ENCODE measurements at regions not wholly inside any gene's neighbourhood (a gene's known extent, or its start where the extent isn't known, plus 50 kb on each side); places are given as distances from the start of the nearest gene placed in this dataset.
"Not testable (repeated sequence)": the region's sequence is repeated elsewhere in the genome, so short reads cannot be mapped to it uniquely, and the experiment has no call there.

GRCh38 chr2:4981802-4982409, 710.3 kb upstream of the SOX11 start:
- no peak for DNase-seq

- not testable (repeated sequence) for DNase-seq
These were observed 703.7 kb upstream of the SOX11 start for GRCh38 chr2:4988444-4988843.

DNA sequence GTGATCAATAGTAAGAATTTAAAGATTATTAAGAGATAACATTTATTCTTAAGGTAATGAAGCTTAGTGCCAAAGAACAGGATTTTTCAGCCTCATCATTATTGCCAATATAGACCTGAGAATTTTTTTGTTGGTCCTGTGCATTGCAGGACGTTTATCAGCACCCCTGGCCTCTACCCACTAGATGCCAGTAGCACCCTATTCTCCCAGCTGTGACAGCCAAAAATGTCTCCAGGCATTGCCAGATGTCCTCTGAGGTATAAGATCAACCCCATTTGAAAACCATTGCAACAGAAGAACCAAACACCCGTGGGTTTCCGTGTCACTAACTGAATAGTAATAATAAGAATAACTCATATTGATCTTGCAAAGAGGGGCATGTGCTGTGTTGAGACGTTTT, 700.0 kb upstream of the SOX11 start:
- DNase-seq, result no peak

DNA sequence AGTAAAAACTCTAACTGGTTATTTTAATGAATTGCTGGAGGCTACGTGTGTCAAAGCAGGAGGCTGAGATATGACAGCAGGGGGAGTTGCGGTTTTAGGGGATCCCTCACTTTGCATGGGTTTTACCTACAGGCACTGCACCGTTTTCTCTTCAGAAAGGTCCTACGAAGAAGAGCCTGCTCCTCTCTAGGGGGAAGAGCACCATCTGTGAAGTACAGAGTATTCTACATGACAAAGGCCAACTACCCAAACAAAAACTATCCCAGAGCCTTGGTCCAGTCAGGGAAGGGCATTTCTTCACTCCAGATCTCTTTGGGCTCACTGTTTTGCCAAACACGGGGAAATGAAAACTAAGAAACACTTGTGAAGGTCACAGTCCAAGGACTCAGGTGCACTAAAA, 696.7 kb upstream of the SOX11 start:
- DNase-seq, result no peak

- no peak for DNase-seq
These were observed 684.6 kb upstream of the SOX11 start for GRCh38 chr2:5007596-5007995.

DNA sequence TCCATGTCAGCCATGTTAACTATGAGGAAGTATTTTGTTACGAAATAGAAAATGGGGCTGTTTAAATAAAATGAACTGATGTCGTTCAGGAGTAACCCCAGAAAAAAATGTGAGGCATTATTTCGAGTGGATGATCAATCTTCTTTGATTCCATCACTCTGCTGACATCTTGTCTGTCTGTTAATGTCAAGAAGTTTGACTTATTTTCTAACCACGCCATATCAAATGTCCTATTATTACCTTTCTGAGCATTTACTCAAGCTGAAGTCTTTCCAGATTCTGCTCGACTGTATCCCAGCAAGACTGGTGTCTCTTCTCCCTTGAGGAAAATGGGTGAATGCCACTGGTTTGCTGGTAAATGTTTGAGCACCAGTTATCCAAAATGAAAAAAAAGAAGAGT, 672.9 kb upstream of the SOX11 start:
- no peak for DNase-seq

GRCh38 chr2:5020116-5020875, 671.9 kb upstream of the SOX11 start:
- DNase-seq, result no peak

GRCh38 chr2:5021136-5021535, 671.0 kb upstream of the SOX11 start:
- no peak for DNase-seq

- DNase-seq, result no peak
These were observed 670.1 kb upstream of the SOX11 start for GRCh38 chr2:5022061-5022460.

GRCh38 chr2:5022708-5023635, 669.2 kb upstream of the SOX11 start:
- DNase-seq, result not testable (repeated sequence)

GRCh38 chr2:5026571-5027234, 665.5 kb upstream of the SOX11 start:
- no peak for DNase-seq

DNA sequence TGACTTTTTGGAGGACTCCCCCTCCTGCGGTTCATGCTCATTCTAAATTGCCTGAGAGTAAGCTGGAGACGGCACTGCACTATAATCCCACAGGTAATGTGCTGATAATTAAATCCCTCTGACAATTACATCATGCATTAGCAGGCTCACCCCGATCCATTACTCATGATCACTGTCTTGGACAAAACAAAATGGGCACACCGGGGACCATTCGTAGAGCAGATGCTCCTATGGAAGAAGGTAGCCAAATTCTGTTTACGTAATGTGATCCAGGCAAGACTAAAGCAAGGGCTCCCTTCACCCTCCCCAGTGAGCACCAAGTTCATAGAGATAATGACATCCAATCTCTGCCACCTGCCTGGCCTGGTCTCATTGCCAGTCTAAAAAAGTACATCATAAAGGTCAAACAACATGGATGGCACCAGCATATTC, 657.1 kb upstream of the SOX11 start:
- DNase-seq, result peak; percentile 10 to 27 (median 14)

DNA sequence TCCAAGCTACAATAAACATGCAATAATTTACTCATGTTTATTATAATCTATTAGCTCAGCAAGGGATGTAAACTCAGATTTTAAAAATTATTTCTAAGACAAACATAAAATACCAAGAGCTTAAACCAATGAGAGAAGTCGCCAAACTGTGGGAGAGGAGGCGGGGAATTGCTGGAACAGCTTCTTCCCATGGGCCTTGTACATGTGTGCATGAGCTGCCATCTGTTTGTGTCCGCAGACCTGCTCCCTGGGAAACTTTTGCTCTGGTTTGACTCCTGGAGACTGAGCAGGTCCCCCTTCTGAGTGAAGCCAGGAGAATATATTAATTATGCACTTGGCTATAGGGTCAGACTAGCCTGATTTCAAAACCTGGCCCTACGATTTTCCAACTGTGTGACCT, 655.9 kb upstream of the SOX11 start:
- peak in 2 of 3 donors; percentile 10 to 47 for DNase-seq

- no peak for DNase-seq
These were observed 652.8 kb upstream of the SOX11 start for GRCh38 chr2:5039241-5039975.

DNA sequence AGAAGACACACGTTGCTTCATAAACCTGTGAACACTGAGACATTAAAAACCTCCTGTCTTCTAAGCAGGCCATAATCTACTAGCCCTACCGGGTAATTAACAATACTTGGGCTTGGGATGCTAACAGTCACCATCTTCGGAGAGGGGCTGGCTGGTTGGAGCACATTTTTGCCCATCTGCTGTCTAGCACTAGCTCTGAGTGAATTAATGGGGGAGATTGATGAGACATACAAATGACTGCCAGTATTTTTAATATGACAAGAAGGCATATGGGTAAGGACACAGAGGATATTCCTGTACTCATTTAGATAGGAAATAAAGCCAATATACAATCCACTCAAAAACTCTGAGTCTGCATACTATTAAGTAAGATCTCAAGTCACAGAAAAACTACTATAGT, 651.6 kb upstream of the SOX11 start:
- no peak for DNase-seq

DNA sequence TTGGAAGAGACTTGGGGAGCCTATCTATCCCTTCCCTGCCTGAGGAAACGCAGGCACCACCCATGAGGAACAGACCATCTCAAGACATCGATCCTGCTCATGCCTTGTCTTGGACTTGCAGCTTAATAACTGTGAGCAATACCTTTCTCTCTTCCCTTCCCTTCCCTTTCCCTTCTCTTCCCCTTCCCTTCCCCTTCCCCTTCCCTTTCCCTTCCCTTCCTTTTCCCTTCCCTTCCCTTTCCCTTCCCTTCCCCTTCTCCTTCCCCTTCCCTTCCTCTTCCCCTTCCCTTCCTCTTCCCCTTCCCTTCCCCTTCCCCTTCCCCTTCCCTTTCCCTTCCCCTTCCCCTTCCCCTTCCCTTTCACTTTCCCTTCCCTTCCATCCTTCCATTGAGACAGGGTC, 650.7 kb upstream of the SOX11 start:
- DNase-seq, result no peak

DNA sequence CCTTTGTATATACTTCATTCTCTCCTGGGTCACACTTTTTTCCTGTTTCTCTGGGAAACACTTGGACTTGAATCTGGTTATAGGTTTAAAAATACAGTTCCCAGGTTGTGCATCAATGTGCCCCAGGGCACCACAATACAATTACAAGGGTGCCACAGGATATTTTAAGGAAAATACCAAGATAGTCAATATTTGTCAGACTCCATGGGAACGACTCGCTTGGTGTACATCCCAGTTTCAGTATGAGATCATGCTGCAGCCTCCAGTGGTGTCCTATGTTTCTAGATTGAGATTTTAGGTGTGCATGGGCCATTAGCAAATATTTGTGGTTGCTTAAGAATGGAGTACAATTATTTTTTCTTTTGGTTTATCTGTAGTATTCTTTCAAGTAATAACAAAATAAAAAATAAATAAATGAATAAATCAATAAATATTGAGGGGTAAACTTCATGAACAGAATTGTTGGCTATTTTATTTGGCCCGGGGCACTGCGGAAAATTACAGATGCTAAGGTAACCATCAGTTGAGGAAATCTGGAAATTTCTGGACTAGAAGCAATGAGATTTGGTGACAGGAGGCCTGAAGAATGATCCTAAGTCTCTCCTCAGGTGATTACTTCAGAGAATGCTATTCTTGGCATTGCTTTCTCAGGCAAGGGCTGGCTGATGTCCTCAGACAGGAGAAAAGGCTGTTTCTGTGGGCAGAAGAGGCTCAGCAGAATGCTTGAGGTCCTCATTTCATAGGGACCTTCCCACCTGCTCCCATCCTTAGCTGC, 649.3 kb upstream of the SOX11 start:
- DNase-seq, result peak in 1 of 3 donors; percentile 40

GRCh38 chr2:5051300-5051699, 640.9 kb upstream of the SOX11 start:
- DNase-seq, result no peak

DNA sequence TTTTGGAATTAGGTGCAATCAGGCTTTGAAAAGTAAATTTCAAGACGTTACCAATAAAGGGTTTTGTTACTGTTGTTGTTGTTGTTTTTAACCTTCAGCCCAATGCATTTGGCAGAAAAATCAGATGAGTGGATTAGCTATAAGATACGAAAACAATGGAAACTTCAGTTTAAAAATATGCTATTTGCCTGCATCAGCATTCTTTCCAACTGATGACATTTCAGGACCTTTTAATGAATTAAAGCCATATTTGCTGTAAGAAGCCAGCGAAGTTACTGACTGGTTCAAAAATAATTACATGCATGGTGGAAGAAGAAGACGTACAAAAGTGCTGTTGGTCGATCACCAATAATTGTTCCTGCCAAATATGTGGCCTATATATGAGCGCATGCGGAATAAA, 639.3 kb upstream of the SOX11 start:
- DNase-seq, result no peak

DNA sequence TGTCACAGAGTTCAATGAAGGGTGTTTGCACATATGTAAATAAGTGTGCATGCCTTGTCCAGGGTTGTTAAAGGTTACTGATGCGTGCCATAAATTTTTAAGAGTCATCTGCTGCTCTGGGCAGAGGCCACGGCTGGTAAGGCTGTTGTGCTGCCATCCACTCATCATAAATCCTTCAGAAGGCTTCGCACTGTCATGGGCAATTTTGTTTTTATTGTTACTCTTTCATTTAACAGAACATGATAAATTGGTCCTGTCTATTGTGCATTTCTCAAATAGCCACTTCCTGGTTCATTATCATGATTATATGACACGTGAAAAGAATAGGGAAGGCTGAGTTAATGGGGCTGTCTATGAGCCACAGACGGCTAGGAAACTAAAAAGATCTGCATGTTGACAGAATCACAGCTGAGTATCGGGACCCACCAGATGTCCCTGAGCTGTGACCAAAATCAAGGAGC, 634.3 kb upstream of the SOX11 start:
- DNase-seq, result no peak
